A549 (cell line): ENCODE measurements at regions not wholly inside any gene's neighbourhood (a gene's known extent, or its start where the extent isn't known, plus 50 kb on each side); places are given as distances from the start of the nearest gene placed in this dataset.

Experiments
- ATAC-seq, 2 experiments: fragments of 200-7000 bp in 1 of 2; fragments of >200 bp in 1 of 2; cut with Nextera tagmentation in 1 of 2; cut with Tn5 transposase in 1 of 2; 3 replicates each; pipeline versions ENCODE4 v1.8.0 to v1.9.1; 2018 to 2020; ENCODE audit warnings: mild to moderate bottlenecking in 1 of 2, moderate library complexity in 1 of 2
- CTCF ChIA-PET: fragments of 300-600 bp; sonication (Branson Sonifier 250); formaldehyde crosslinking; extraction: SDS; loops from one replicate; lab custom pipeline; 2021; ENCODE audit warnings: antibody characterized with exemption, inconsistent platforms; lab: Yijun Ruan, JAX
- POLR2A ChIA-PET: fragments of 350-600 bp; formaldehyde crosslinking; extraction: SDS; loops from one replicate; lab custom pipeline; 2021; ENCODE audit warnings: antibody characterized with exemption, inconsistent platforms; lab: Yijun Ruan, JAX
- DNase-seq, 2 experiments: peaks; one replicate each; pipeline versions ENCODE4 v3.0.0 to v3.0.0-alpha.2; 2011 to 2016; ENCODE audit warnings: low read depth in 1 of 2, low spot score in 1 of 2
- FAIRE-seq: peaks from 2 replicates; lab custom pipeline; 2011; peaks lifted over from hg19 to GRCh38; lab: Jason Lieb, UNC
- H3K27ac ChIP-seq, 2 experiments: fragments of >200 bp; sonication (Bioruptor Twin); formaldehyde crosslinking; 3 replicates each; pipeline ENCODE4 v1.5.1; 2016 to 2017
- H3K4me1 ChIP-seq: fragments of >200 bp; sonication (Bioruptor Twin); formaldehyde crosslinking; 3 replicates; pipeline ENCODE4 v1.6.1; 2016
- H3K4me2 ChIP-seq: fragments of >200 bp; sonication (Bioruptor Twin); formaldehyde crosslinking; 3 replicates; pipeline ENCODE4 v1.6.1; 2016
- H3K4me3 ChIP-seq: fragments of >200 bp; sonication (Bioruptor Twin); formaldehyde crosslinking; 3 replicates; pipeline ENCODE4 v1.5.1; 2016
- H3K9me3 ChIP-seq: fragments of >200 bp; sonication (Bioruptor Twin); formaldehyde crosslinking; 3 replicates; pipeline ENCODE4 v1.6.1; 2016
- BCL3 ChIP-seq: fragments of >200 bp; sonication (Bioruptor Twin); formaldehyde crosslinking; IDR thresholded peaks from 3 replicates; pipeline ENCODE4 v1.6.1; 2016
- BHLHE40 ChIP-seq: IDR thresholded peaks from 2 replicates; pipeline ENCODE4 v1.6.1; 2012; ENCODE audit warnings: low read depth, low read length, inconsistent platforms
- CBX8 ChIP-seq: fragments of 200-600 bp; sonication (generic); IDR thresholded peaks from 2 replicates; pipeline ENCODE4 v1.6.1; 2016
- CTCF ChIP-seq: fragments of >200 bp; sonication (Bioruptor Twin); formaldehyde crosslinking; IDR thresholded peaks from 3 replicates; pipeline ENCODE4 v1.5.1; 2016
- E2F6 ChIP-seq: IDR thresholded peaks from 2 replicates; pipeline ENCODE4 v1.6.1; 2012; ENCODE audit warnings: low read depth, borderline replicate concordance
- EHMT2 ChIP-seq: fragments of 200-600 bp; sonication (generic); IDR thresholded peaks from 2 replicates; pipeline ENCODE4 v1.6.1; 2016; ENCODE audit warnings: antibody characterized with exemption, low read depth, mild to moderate bottlenecking, moderate library complexity
- EP300 ChIP-seq, 2 experiments: fragments of >200 bp; sonication (Bioruptor Twin); formaldehyde crosslinking; IDR thresholded peaks; 2 replicates in 1 of 2; 3 replicates in 1 of 2; pipeline ENCODE4 v1.6.1; 2016 to 2017
- FOSB ChIP-seq: fragments of 250-450 bp; sonication (Bioruptor Pico); IDR thresholded peaks from 2 replicates; pipeline ENCODE4 v1.5.0; 2020; ENCODE audit warnings: mild to moderate bottlenecking, moderate library complexity
- FOSL2 ChIP-seq, 2 experiments: fragments of 450-650 bp in 1 of 2; fragments of >200 bp in 1 of 2; sonication (Bioruptor Twin) in 1 of 2; formaldehyde crosslinking; IDR thresholded peaks; 2 replicates each; pipeline versions ENCODE4 v1.5.0 to v1.6.1; 2016 to 2020; ENCODE audit warnings: mild to moderate bottlenecking in 1 of 2, moderate library complexity in 1 of 2
- HMGXB4 ChIP-seq: fragments of 250-450 bp; sonication (Bioruptor Pico); IDR thresholded peaks from 2 replicates; pipeline ENCODE4 v1.5.0; 2021; ENCODE audit warnings: mild to moderate bottlenecking, moderate library complexity, borderline replicate concordance
- HOXB13 ChIP-seq: fragments of 250-450 bp; sonication (Bioruptor Pico); IDR thresholded peaks from 2 replicates; pipeline ENCODE4 v1.5.0; 2020; ENCODE audit warnings: low read depth, mild to moderate bottlenecking, moderate library complexity
- HOXB5 ChIP-seq: fragments of 250-450 bp; sonication (Bioruptor Pico); IDR thresholded peaks from 2 replicates; pipeline ENCODE4 v1.5.0; 2020; ENCODE audit warnings: mild to moderate bottlenecking, moderate library complexity
- JUN ChIP-seq, 2 experiments: fragments of >200 bp; sonication (Bioruptor Twin); formaldehyde crosslinking; IDR thresholded peaks; 2 replicates in 1 of 2; 3 replicates in 1 of 2; pipeline ENCODE4 v1.6.1; 2016 to 2017
- KDM1A ChIP-seq: fragments of 200-600 bp; sonication (generic); IDR thresholded peaks from 2 replicates; pipeline ENCODE4 v1.6.1; 2016; ENCODE audit warnings: low read depth, mild to moderate bottlenecking
- KDM5A ChIP-seq: fragments of 200-600 bp; sonication (generic); IDR thresholded peaks from 2 replicates; pipeline ENCODE4 v1.6.1; 2016; ENCODE audit warnings: antibody characterized with exemption, mild to moderate bottlenecking
- MAFK ChIP-seq: fragments of 450-650 bp; IDR thresholded peaks from 2 replicates; pipeline ENCODE4 v1.6.1; 2014; ENCODE audit not compliant: partially characterized antibody
- MAX ChIP-seq: IDR thresholded peaks from 2 replicates; pipeline ENCODE4 v1.6.1; 2012
- NPAS2 ChIP-seq: fragments of 250-450 bp; sonication (Bioruptor Pico); IDR thresholded peaks from 2 replicates; pipeline ENCODE4 v1.8.0; 2022; ENCODE audit warnings: mild to moderate bottlenecking, moderate library complexity, borderline replicate concordance
- NR3C1 ChIP-seq: fragments of >200 bp; sonication (Bioruptor Twin); formaldehyde crosslinking; IDR thresholded peaks from 3 replicates; pipeline ENCODE4 v1.6.1; 2017
- POLR2A ChIP-seq: IDR thresholded peaks from 2 replicates; pipeline ENCODE4 v1.6.1; 2012; ENCODE audit warnings: mild to moderate bottlenecking, low read length
- RAD21 ChIP-seq, 2 experiments: fragments of >200 bp in 1 of 2; sonication (Bioruptor Twin) in 1 of 2; formaldehyde crosslinking in 1 of 2; IDR thresholded peaks in 1 of 2; conservative IDR thresholded peaks in 1 of 2; 2 replicates in 1 of 2; 3 replicates in 1 of 2; pipeline ENCODE4 v1.6.1; 2012 to 2018; ENCODE audit warnings: inconsistent platforms in 1 of 2
- RNF2 ChIP-seq: fragments of 200-600 bp; sonication (generic); IDR thresholded peaks from 2 replicates; pipeline ENCODE4 v1.6.1; 2016; ENCODE audit warnings: low read depth, mild to moderate bottlenecking, antibody characterized with exemption, moderate library complexity, borderline replicate concordance
- TFCP2L1 ChIP-seq: fragments of 250-450 bp; sonication (Bioruptor Pico); IDR thresholded peaks from 2 replicates; pipeline ENCODE4 v1.5.0; 2021; ENCODE audit warnings: mild to moderate bottlenecking
- ZC3H11A ChIP-seq: fragments of 450-650 bp; IDR thresholded peaks from 2 replicates; pipeline ENCODE4 v1.6.1; 2014; ENCODE audit warnings: antibody characterized with exemption, mild to moderate bottlenecking
- ZFP36 ChIP-seq: fragments of 450-650 bp; IDR thresholded peaks from 2 replicates; pipeline ENCODE4 v1.6.1; 2014; ENCODE audit warnings: borderline replicate concordance; ENCODE audit not compliant: partially characterized antibody
- WGBS: methylation state at CpG from one replicate; pipeline ENCODE4 v1.1.6; 2017; ENCODE audit errors: missing lambda C conversion rate; 5-methylcytosine and 5-hydroxymethylcytosine counted together

GRCh38 chr1:59241909-59242308, 55.0 kb upstream of the FGGY start:
- H3K27ac ChIP-seq, result no peak overlapping the region
- FAIRE-seq (no peak), DNase-seq (no peak)
- POLR2A ChIA-PET, result no interaction called here
- CTCF ChIA-PET, result no interaction called here
- TF ChIP-seq NPAS2 (CRISPR knock-in tag) (no peak), MAFK (no peak), CTCF (no peak), JUN (IDR thresholded peaks at IDR 0.05) (no peak), KDM1A (no peak), BCL3 (no peak), HOXB5 (no peak), MAX (no peak)
- TF ChIP-seq, all 56 proteins: peak for 0
- Histone ChIP-seq H3K4me1 (no peaks in the 10 kb centered on the region), H3K4me3 (no peak overlapping the region), H3K9me3 (no peaks in the 10 kb centered on the region; the same call in 2 of the 3 replicates), H3K4me2 (no peak overlapping the region)
- 83% methylated on average over 2 of the region's 2 CpGs for WGBS
- ATAC-seq, result no peak

- TF ChIP-seq MAFK, result no peak
- no peak for TF ChIP-seq RNF2
- TF ChIP-seq POLR2A, result no peak
- TF ChIP-seq EHMT2, result no peak
- TF ChIP-seq ZC3H11A, result no peak
- no peak for TF ChIP-seq NR3C1
- no peak for TF ChIP-seq HOXB13 (CRISPR knock-in tag)
- no peak for TF ChIP-seq EP300 (IDR thresholded peaks at IDR 0.05)
- no peak for TF ChIP-seq FOSB (CRISPR knock-in tag)
- TF ChIP-seq JUN (IDR thresholded peaks at IDR 0.05), result no peak
- TF ChIP-seq CBX8, result no peak
- no peak for TF ChIP-seq BHLHE40
- no peak for TF ChIP-seq ZFP36
- no peak for TF ChIP-seq E2F6
- no peaks in the 10 kb centered on the region; the same call in 2 of the 3 replicates for H3K9me3 ChIP-seq
- DNase-seq, result no peak
- POLR2A ChIA-PET, result no interaction called here
- H3K4me3 ChIP-seq, result no peak overlapping the region
- no peak for FAIRE-seq
- no peak overlapping the region for H3K4me2 ChIP-seq
- CTCF ChIA-PET, result no interaction called here
- H3K27ac ChIP-seq, result no peak overlapping the region
- 41% methylated on average over 2 of the region's 2 CpGs for WGBS
- no peaks in the 10 kb centered on the region for H3K4me1 ChIP-seq
- no peak for ATAC-seq
Observed at GRCh38 chr1:59242370-59242769, 54.5 kb upstream of the FGGY start.

GRCh38 chr1:59243550-59243949, 53.3 kb upstream of the FGGY start:
- CTCF ChIA-PET, result no interaction called here
- TF ChIP-seq FOSL2 (IDR thresholded peaks at IDR 0.05) (no peak), FOSL2 (CRISPR knock-in tag; IDR thresholded peaks at IDR 0.05) (no peak), TFCP2L1 (CRISPR knock-in tag) (no peak), RAD21 (conservative IDR thresholded peaks at IDR 0.05 in 1 of 2, IDR thresholded peaks at IDR 0.05 in 1 of 2) (no peak), KDM5A (no peak), RNF2 (no peak), HMGXB4 (CRISPR knock-in tag) (no peak)
- POLR2A ChIA-PET, result no interaction called here
- Histone ChIP-seq H3K4me1 (no peaks in the 10 kb centered on the region), H3K4me2 (no peak overlapping the region), H3K4me3 (no peak overlapping the region), H3K9me3 (no peaks in the 10 kb centered on the region; the same call in 2 of the 3 replicates), H3K27ac (no peak overlapping the region)
- no peak for DNase-seq
- no peak for ATAC-seq
- FAIRE-seq, result no peak
